Osteoblast (primary cell): ENCODE measurements at regions not wholly inside any gene's neighbourhood (a gene's known extent, or its start where the extent isn't known, plus 50 kb on each side); places are given as distances from the start of the nearest gene placed in this dataset.
A peak's percentile ranks its signal among the peaks of the same experiment; 100 is the strongest.

Experiments used
- DNase-seq: peaks from one replicate; pipeline ENCODE4 v3.0.0; 2011; ENCODE audit warnings: low spot score, mixed read lengths; ENCODE audit not compliant: insufficient read length; ENCODE audit errors: missing footprints
- H2AFZ ChIP-seq: 2 replicates; pipeline ENCODE4 v1.6.0; 2011; ENCODE audit warnings: mild to moderate bottlenecking, low read length
- H3K27ac ChIP-seq: 2 replicates; pipeline ENCODE4 v1.5.1; 2011; ENCODE audit warnings: mild to moderate bottlenecking, low read depth, low read length, moderate library complexity
- H3K27me3 ChIP-seq: 2 replicates; pipeline ENCODE4 v1.6.0; 2012; ENCODE audit warnings: mild to moderate bottlenecking, control low read depth, inconsistent platforms, low read length, moderate library complexity; ENCODE audit not compliant: insufficient read depth
- H3K36me3 ChIP-seq: 2 replicates; pipeline ENCODE4 v1.5.1; 2011; ENCODE audit warnings: mild to moderate bottlenecking, low read length, control low read depth, moderate library complexity; ENCODE audit not compliant: insufficient read depth
- H3K4me1 ChIP-seq: 2 replicates; pipeline ENCODE4 v1.5.1; 2011; ENCODE audit warnings: mild to moderate bottlenecking, low read length, control low read depth, moderate library complexity; ENCODE audit not compliant: insufficient read depth
- H3K4me2 ChIP-seq: 2 replicates; pipeline ENCODE4 v1.6.0; 2011; ENCODE audit warnings: mild to moderate bottlenecking, low read length; ENCODE audit not compliant: insufficient read depth
- H3K4me3 ChIP-seq: fragments of 200-600 bp; sonication (generic); 3 replicates; pipeline ENCODE4 v1.5.1; 2012; ENCODE audit warnings: mild to moderate bottlenecking, low read length, inconsistent platforms; ENCODE audit not compliant: insufficient read depth
- H3K79me2 ChIP-seq: 2 replicates; pipeline ENCODE4 v1.6.0; 2012; ENCODE audit warnings: mild to moderate bottlenecking, low read length, control low read depth, inconsistent platforms; ENCODE audit not compliant: insufficient read depth
- H3K9me3 ChIP-seq: 2 replicates; pipeline ENCODE4 v1.5.1; 2011; ENCODE audit warnings: low read depth, low read length, control low read depth
- H4K20me1 ChIP-seq: 2 replicates; pipeline ENCODE4 v1.6.0; 2012; ENCODE audit warnings: mild to moderate bottlenecking, low read length, control low read depth; ENCODE audit not compliant: insufficient read depth
- CTCF ChIP-seq: IDR thresholded peaks from 2 replicates; pipeline ENCODE4 v1.5.1; 2011; ENCODE audit warnings: mild to moderate bottlenecking, low read depth, low read length, moderate library complexity; ENCODE audit errors: extremely low read depth

- no peak overlapping the region for H3K4me2 ChIP-seq
- no peaks in the 10 kb centered on the region for H3K79me2 ChIP-seq
- H3K9me3 ChIP-seq: no peaks in the 10 kb centered on the region
- H2AFZ ChIP-seq: peak overlapping the region; percentile 29
- H3K4me3 ChIP-seq: no peak overlapping the region
- H3K27ac ChIP-seq: no peak overlapping the region
- no peak for DNase-seq
- peaks cover 16% of the 10 kb centered on the region for H3K27me3 ChIP-seq
- H3K4me1 ChIP-seq: no peaks in the 10 kb centered on the region
- no peak for TF ChIP-seq CTCF
- H3K36me3 ChIP-seq: no peaks in the 10 kb centered on the region
- no peaks in the 10 kb centered on the region for H4K20me1 ChIP-seq
Observed at GRCh38 chr4:185071236-185071811, 53.0 kb downstream of the HELT start.

- no peaks in the 10 kb centered on the region for H4K20me1 ChIP-seq
- no peak for DNase-seq
- H3K4me2 ChIP-seq: no peak overlapping the region
- no peaks in the 10 kb centered on the region for H3K9me3 ChIP-seq
- no peaks in the 10 kb centered on the region for H3K4me1 ChIP-seq
- H3K79me2 ChIP-seq: no peaks in the 10 kb centered on the region
- no peak overlapping the region for H3K27ac ChIP-seq
- no peak for TF ChIP-seq CTCF
- H3K27me3 ChIP-seq: peaks cover 22% of the 10 kb centered on the region
- H2AFZ ChIP-seq: no peak overlapping the region
- H3K4me3 ChIP-seq: no peak overlapping the region
- no peaks in the 10 kb centered on the region for H3K36me3 ChIP-seq
Observed at GRCh38 chr4:185079271-185079905, 61.1 kb downstream of the HELT start.

GRCh38 chr4:185080545-185080944, 62.3 kb downstream of the HELT start:
- no peak overlapping the region for H3K27ac ChIP-seq
- H3K4me1 ChIP-seq: no peaks in the 10 kb centered on the region
- DNase-seq: no peak
- no peak overlapping the region for H3K4me3 ChIP-seq
- no peaks in the 10 kb centered on the region for H3K9me3 ChIP-seq
- no peak for TF ChIP-seq CTCF
- H3K27me3 ChIP-seq: peaks cover 17% of the 10 kb centered on the region
- no peaks in the 10 kb centered on the region for H4K20me1 ChIP-seq
- H3K79me2 ChIP-seq: no peaks in the 10 kb centered on the region
- no peak overlapping the region for H3K4me2 ChIP-seq
- H2AFZ ChIP-seq: no peak overlapping the region
- H3K36me3 ChIP-seq: no peaks in the 10 kb centered on the region

GRCh38 chr4:185082561-185082960, 60.5 kb upstream of the SLC25A4 start:
- H4K20me1 ChIP-seq: no peaks in the 10 kb centered on the region
- no peak overlapping the region for H3K4me3 ChIP-seq
- peaks cover 17% of the 10 kb centered on the region for H3K27me3 ChIP-seq
- H3K27ac ChIP-seq: no peak overlapping the region
- H3K9me3 ChIP-seq: no peaks in the 10 kb centered on the region
- DNase-seq: no peak
- no peak for TF ChIP-seq CTCF
- H3K36me3 ChIP-seq: no peaks in the 10 kb centered on the region
- no peak overlapping the region for H3K4me2 ChIP-seq
- H2AFZ ChIP-seq: no peak overlapping the region
- no peaks in the 10 kb centered on the region for H3K4me1 ChIP-seq
- no peaks in the 10 kb centered on the region for H3K79me2 ChIP-seq
